ENCODE measurements at regions not wholly inside any gene's neighbourhood (a gene's known extent, or its start where the extent isn't known, plus 50 kb on each side); places are given as distances from the start of the nearest gene placed in this dataset.

DNA sequence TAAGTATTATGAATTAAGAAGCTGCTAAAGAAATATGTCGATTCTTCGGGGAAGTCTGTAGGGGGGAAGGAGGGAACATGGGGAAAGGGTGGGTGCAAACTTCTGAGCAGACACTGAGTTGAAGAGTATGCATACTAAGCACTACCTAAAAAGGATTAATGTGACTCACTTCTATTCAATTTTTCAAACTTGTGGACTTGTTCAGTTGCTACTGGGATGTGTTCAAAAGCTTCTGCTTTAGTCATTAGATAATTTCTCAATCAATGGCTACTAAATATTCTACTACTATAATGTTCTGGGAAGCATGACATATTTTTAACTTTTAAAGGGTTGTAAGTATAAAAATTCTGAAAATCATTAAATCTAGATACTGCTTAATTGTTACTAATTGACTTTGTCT lies 109.7 kb upstream of the FER start:
- TF ChIP-seq, protein P1, sequence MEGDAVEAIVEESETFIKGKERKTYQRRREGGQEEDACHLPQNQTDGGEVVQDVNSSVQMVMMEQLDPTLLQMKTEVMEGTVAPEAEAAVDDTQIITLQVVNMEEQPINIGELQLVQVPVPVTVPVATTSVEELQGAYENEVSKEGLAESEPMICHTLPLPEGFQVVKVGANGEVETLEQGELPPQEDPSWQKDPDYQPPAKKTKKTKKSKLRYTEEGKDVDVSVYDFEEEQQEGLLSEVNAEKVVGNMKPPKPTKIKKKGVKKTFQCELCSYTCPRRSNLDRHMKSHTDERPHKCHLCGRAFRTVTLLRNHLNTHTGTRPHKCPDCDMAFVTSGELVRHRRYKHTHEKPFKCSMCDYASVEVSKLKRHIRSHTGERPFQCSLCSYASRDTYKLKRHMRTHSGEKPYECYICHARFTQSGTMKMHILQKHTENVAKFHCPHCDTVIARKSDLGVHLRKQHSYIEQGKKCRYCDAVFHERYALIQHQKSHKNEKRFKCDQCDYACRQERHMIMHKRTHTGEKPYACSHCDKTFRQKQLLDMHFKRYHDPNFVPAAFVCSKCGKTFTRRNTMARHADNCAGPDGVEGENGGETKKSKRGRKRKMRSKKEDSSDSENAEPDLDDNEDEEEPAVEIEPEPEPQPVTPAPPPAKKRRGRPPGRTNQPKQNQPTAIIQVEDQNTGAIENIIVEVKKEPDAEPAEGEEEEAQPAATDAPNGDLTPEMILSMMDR (IDR thresholded peaks at IDR 0.05) = no peak
- no peak for TF ChIP-seq POLR2A (IDR thresholded peaks at IDR 0.05)

Measured in right lobe of liver (tissue), 4 donors.